ENCODE measurements at regions not wholly inside any gene's neighbourhood (a gene's known extent, or its start where the extent isn't known, plus 50 kb on each side); places are given as distances from the start of the nearest gene placed in this dataset.
"Not testable (repeated sequence)": the region's sequence is repeated elsewhere in the genome, so short reads cannot be mapped to it uniquely, and the experiment has no call there.

DNA sequence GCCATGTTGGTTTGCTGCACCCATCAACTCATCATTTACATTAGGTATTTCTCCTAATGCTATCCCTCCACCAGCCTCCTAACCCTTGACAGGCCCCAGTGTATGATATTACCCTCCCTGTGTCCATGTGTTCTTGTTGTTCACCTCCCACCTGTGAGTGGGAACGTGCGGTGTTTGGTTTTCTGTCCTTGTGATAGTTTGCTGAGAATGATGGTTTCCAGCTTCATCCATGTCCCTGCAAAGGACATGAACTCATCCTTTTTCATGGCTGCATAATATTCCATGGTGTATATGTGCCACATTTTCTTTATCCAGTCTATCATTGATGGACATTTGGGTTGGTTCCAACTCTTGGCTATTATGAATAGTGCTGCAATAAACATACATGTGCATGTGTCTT is 184.0 kb downstream of the EDEM1 start:
- H2BK15ac ChIP-seq (ENCODE audit: low read length); H3K36me3 ChIP-seq (replicated peaks in 1 of 2; ENCODE audit: control insufficient read depth in 2 of 2, insufficient read depth in 2 of 2, low read length in 2 of 2); H3K9me3 ChIP-seq (replicated peaks in 1 of 2; ENCODE audit: control insufficient read depth in 2 of 2, insufficient read depth in 1 of 2, low read depth in 1 of 2, low read length in 2 of 2); H3K4me3 ChIP-seq (ENCODE audit: low read length in 2 of 2); H2BK12ac ChIP-seq (ENCODE audit: low read length); H3K79me1 ChIP-seq (ENCODE audit: low read depth, low read length); H3K4ac ChIP-seq (ENCODE audit: low read length); H2AFZ ChIP-seq (ENCODE audit: low read length); H2BK120ac ChIP-seq (ENCODE audit: low read depth, low read length); H3K9ac ChIP-seq (ENCODE audit: low read depth, low read length, poor library complexity); H4K91ac ChIP-seq (ENCODE audit: low read depth, low read length, poor library complexity); H3K27ac ChIP-seq (replicated peaks; ENCODE audit: low read length); H3K14ac ChIP-seq (ENCODE audit: low read length); H3K4me1 ChIP-seq (ENCODE audit: control insufficient read depth in 2 of 2, insufficient read depth in 1 of 2, low read depth in 1 of 2, low read length in 2 of 2); H2BK5ac ChIP-seq (ENCODE audit: low read length); H2AK5ac ChIP-seq (ENCODE audit: low read depth, low read length); H3K18ac ChIP-seq (ENCODE audit: low read length); DNase-seq (ENCODE audit: low spot score); H3K27me3 ChIP-seq (ENCODE audit: control insufficient read depth in 3 of 3, insufficient read depth in 3 of 3, low read depth in 1 of 3, low read length in 3 of 3); H4K8ac ChIP-seq (ENCODE audit: low read depth, low read length); H3K23ac ChIP-seq (ENCODE audit: low read depth, low read length, poor library complexity); H3K4me2 ChIP-seq (ENCODE audit: insufficient read depth, low read length, poor library complexity, severe bottlenecking): not testable (repeated sequence)
- no CpG with 5 or more reads among the region's 2 CpGs for WGBS, 2 donors (ENCODE audit: extremely low coverage in 2 of 2, insufficient read length in 2 of 2, insufficient replicate concordance in 1 of 2)

DNA sequence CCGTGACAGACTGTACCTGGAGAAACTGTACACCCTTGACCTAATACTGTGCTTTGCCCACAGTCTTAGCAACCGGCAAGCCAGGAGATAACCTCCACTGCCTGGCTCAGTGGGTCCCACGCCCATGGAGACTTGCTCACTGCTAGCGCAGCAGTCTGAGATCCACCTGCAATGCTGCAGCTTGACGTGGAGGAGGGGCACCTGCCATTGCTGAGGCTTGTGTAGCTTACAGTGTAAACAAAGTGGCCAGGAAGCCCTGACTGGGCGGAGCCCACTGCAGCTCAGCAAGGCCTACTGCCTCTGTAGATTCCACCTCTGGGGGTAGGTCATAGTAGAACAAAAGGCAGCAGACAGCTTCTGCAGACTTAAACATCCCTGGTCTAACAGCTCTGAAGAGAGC is 189.3 kb downstream of the EDEM1 start:
- no peaks in the 10 kb centered on the region for H3K79me1 ChIP-seq (ENCODE audit: low read depth, low read length)
- H3K23ac ChIP-seq (ENCODE audit: low read depth, low read length, poor library complexity) = no peak overlapping the region
- H3K4me1 ChIP-seq (ENCODE audit: control insufficient read depth in 2 of 2, insufficient read depth in 1 of 2, low read depth in 1 of 2, low read length in 2 of 2) = peaks cover 0 to 1% of the 10 kb centered on the region in 2 donors
- H2BK120ac ChIP-seq (ENCODE audit: low read depth, low read length) = no peak overlapping the region
- no peak for DNase-seq (ENCODE audit: low spot score)
- no peak overlapping the region for H4K8ac ChIP-seq (ENCODE audit: low read depth, low read length)
- H2BK5ac ChIP-seq (ENCODE audit: low read length) = no peak overlapping the region
- no peak overlapping the region for H3K4me3 ChIP-seq (ENCODE audit: low read length in 2 of 2)
- H2AK5ac ChIP-seq (ENCODE audit: low read depth, low read length) = no peak overlapping the region
- H2BK12ac ChIP-seq (ENCODE audit: low read length) = no peak overlapping the region
- no CpG with 5 or more reads among the region's 6 CpGs for WGBS, 2 donors (ENCODE audit: extremely low coverage in 2 of 2, insufficient read length in 2 of 2, insufficient replicate concordance in 1 of 2)
- H3K4ac ChIP-seq (ENCODE audit: low read length) = no peak overlapping the region
- no peak overlapping the region for H3K9ac ChIP-seq (ENCODE audit: low read depth, low read length, poor library complexity)
- H3K27me3 ChIP-seq (ENCODE audit: control insufficient read depth in 3 of 3, insufficient read depth in 3 of 3, low read depth in 1 of 3, low read length in 3 of 3) = no peaks in the 10 kb centered on the region
- H3K4me2 ChIP-seq (ENCODE audit: insufficient read depth, low read length, poor library complexity, severe bottlenecking) = no peak overlapping the region
- no peak overlapping the region for H2BK15ac ChIP-seq (ENCODE audit: low read length)
- H3K36me3 ChIP-seq (replicated peaks in 1 of 2; ENCODE audit: control insufficient read depth in 2 of 2, insufficient read depth in 2 of 2, low read length in 2 of 2) = no peaks in the 10 kb centered on the region
- no peak overlapping the region for H2AFZ ChIP-seq (ENCODE audit: low read length)
- no peak overlapping the region for H3K27ac ChIP-seq (replicated peaks; ENCODE audit: low read length)
- no peaks in the 10 kb centered on the region for H3K9me3 ChIP-seq (replicated peaks in 1 of 2; ENCODE audit: control insufficient read depth in 2 of 2, insufficient read depth in 1 of 2, low read depth in 1 of 2, low read length in 2 of 2)
- no peak overlapping the region for H3K14ac ChIP-seq (ENCODE audit: low read length)
- no peak overlapping the region for H4K91ac ChIP-seq (ENCODE audit: low read depth, low read length, poor library complexity)
- no peak overlapping the region for H3K18ac ChIP-seq (ENCODE audit: low read length)

DNA sequence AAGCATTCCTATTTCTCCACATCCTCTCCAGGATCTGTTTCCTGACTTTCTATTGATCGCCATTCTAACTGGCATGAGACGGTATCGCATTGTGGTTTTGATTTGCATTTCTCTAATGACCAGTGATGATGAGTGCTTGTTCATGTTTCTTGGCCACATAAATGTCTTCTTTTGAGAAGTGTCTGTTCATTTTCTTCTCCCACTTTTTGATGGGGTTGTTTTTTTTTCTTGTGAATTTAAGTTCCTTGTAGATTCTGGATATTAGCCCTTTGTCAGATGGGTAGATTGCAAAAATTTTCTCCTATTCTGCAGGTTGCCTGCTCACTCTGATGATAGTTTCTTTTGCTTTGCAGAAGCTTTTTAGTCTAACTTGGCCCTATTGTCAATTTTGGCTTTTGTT is 191.8 kb downstream of the EDEM1 start:
- H4K91ac ChIP-seq (ENCODE audit: low read depth, low read length, poor library complexity); H3K14ac ChIP-seq (ENCODE audit: low read length); H2BK12ac ChIP-seq (ENCODE audit: low read length); H3K27ac ChIP-seq (replicated peaks; ENCODE audit: low read length); H2BK120ac ChIP-seq (ENCODE audit: low read depth, low read length); H2AFZ ChIP-seq (ENCODE audit: low read length); H3K4me1 ChIP-seq (ENCODE audit: control insufficient read depth in 2 of 2, insufficient read depth in 1 of 2, low read depth in 1 of 2, low read length in 2 of 2); H3K4ac ChIP-seq (ENCODE audit: low read length); H3K23ac ChIP-seq (ENCODE audit: low read depth, low read length, poor library complexity); H3K79me1 ChIP-seq (ENCODE audit: low read depth, low read length); H3K27me3 ChIP-seq (ENCODE audit: control insufficient read depth in 3 of 3, insufficient read depth in 3 of 3, low read depth in 1 of 3, low read length in 3 of 3); H3K4me3 ChIP-seq (ENCODE audit: low read length in 2 of 2); H3K4me2 ChIP-seq (ENCODE audit: insufficient read depth, low read length, poor library complexity, severe bottlenecking); H3K18ac ChIP-seq (ENCODE audit: low read length); H2BK15ac ChIP-seq (ENCODE audit: low read length); H4K8ac ChIP-seq (ENCODE audit: low read depth, low read length); H3K36me3 ChIP-seq (replicated peaks in 1 of 2; ENCODE audit: control insufficient read depth in 2 of 2, insufficient read depth in 2 of 2, low read length in 2 of 2); H3K9me3 ChIP-seq (replicated peaks in 1 of 2; ENCODE audit: control insufficient read depth in 2 of 2, insufficient read depth in 1 of 2, low read depth in 1 of 2, low read length in 2 of 2); DNase-seq (ENCODE audit: low spot score); H2BK5ac ChIP-seq (ENCODE audit: low read length); H3K9ac ChIP-seq (ENCODE audit: low read depth, low read length, poor library complexity); H2AK5ac ChIP-seq (ENCODE audit: low read depth, low read length): not testable (repeated sequence)
- WGBS, 2 donors (ENCODE audit: extremely low coverage in 2 of 2, insufficient read length in 2 of 2, insufficient replicate concordance in 1 of 2) = no CpG with 5 or more reads among the region's 3 CpGs

DNA sequence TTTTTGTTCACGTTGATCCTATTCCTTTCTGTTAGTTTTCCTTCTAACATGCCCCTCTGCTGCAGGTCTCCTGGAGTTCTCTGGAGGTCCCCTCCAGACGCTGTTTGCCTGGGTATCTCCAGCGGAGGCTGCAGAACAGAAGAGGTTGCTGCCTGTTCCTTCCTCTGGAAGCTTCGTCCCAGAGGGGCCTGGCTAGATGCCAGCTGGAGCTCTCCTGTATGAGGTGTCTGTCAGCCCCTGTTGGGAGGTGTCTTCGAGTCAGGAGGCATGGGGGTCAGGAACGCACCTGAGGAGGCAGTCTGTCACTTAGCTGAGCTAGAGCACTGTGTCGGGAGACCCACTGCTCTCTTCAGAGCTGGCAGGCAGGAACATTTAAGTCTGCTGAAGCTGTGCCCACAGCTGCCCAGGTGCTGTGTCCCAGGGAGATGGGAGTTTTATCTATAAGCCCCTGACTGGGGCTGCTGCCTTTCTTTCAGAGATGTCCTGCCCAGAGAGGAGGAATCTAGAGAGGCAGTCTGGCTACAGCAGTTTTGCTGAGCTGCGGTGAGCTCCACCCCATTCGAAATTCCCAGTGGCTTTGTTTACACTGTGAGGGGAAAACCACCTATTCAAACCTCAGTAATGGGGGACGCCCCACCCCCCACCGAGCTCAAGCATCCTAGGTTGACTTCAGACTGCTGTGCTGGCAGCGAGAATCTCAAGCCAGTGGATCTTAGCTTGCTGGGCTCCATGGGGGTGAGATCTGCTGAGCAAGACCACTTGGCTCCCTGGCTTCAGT is 196.2 kb downstream of the EDEM1 start:
- not testable (repeated sequence) for H3K4me2 ChIP-seq (ENCODE audit: insufficient read depth, low read length, poor library complexity, severe bottlenecking); H3K9ac ChIP-seq (ENCODE audit: low read depth, low read length, poor library complexity); H4K8ac ChIP-seq (ENCODE audit: low read depth, low read length); H3K27ac ChIP-seq (replicated peaks; ENCODE audit: low read length); H2AFZ ChIP-seq (ENCODE audit: low read length); H2BK15ac ChIP-seq (ENCODE audit: low read length); H3K23ac ChIP-seq (ENCODE audit: low read depth, low read length, poor library complexity); H2BK5ac ChIP-seq (ENCODE audit: low read length); H3K14ac ChIP-seq (ENCODE audit: low read length); H3K4me1 ChIP-seq (ENCODE audit: control insufficient read depth in 2 of 2, insufficient read depth in 1 of 2, low read depth in 1 of 2, low read length in 2 of 2); H3K27me3 ChIP-seq (ENCODE audit: control insufficient read depth in 3 of 3, insufficient read depth in 3 of 3, low read depth in 1 of 3, low read length in 3 of 3); DNase-seq (ENCODE audit: low spot score); H2AK5ac ChIP-seq (ENCODE audit: low read depth, low read length); H4K91ac ChIP-seq (ENCODE audit: low read depth, low read length, poor library complexity); H3K4ac ChIP-seq (ENCODE audit: low read length); H2BK120ac ChIP-seq (ENCODE audit: low read depth, low read length); H3K36me3 ChIP-seq (replicated peaks in 1 of 2; ENCODE audit: control insufficient read depth in 2 of 2, insufficient read depth in 2 of 2, low read length in 2 of 2); H3K79me1 ChIP-seq (ENCODE audit: low read depth, low read length); H3K9me3 ChIP-seq (replicated peaks in 1 of 2; ENCODE audit: control insufficient read depth in 2 of 2, insufficient read depth in 1 of 2, low read depth in 1 of 2, low read length in 2 of 2)
- WGBS, 2 donors (ENCODE audit: extremely low coverage in 2 of 2, insufficient read length in 2 of 2, insufficient replicate concordance in 1 of 2) = no CpG with 5 or more reads among the region's 12 CpGs
- H2BK12ac ChIP-seq (ENCODE audit: low read length) = peak overlapping the region; percentile 41
- H3K18ac ChIP-seq (ENCODE audit: low read length) = peak overlapping the region; percentile 48
- peak overlapping the region in 1 of 2 donors; percentile 16 for H3K4me3 ChIP-seq (ENCODE audit: low read length in 2 of 2)
